Lung (tissue), 11 donors: ENCODE measurements at regions not wholly inside any gene's neighbourhood (a gene's known extent, or its start where the extent isn't known, plus 50 kb on each side); places are given as distances from the start of the nearest gene placed in this dataset.
A peak's percentile ranks its signal among the peaks of the same experiment; 100 is the strongest.

Source experiments
- ATAC-seq: fragments of 200-7000 bp; cut with Tn5 transposase; one replicate; pipeline ENCODE4 v1.9.1; 2020; ENCODE audit warnings: moderate number of reproducible peaks; ENCODE audit not compliant: insufficient read depth, low FRiP score
- DNase-seq, 3 donors: peaks; one replicate each; pipeline ENCODE4 v3.0.0-alpha.2; 2013 to 2017
- H3K27ac ChIP-seq, 2 donors: one replicate each; pipeline ENCODE4 v1.5.1; 2013; ENCODE audit warnings: mild to moderate bottlenecking in 2 of 2, moderate library complexity in 2 of 2, control low read depth in 1 of 2, inconsistent platforms in 1 of 2, low read depth in 1 of 2, low read length in 1 of 2
- H3K27me3 ChIP-seq, 3 donors: one replicate each; pipeline ENCODE4 v1.5.1; 2013; ENCODE audit warnings: low read length in 2 of 3; ENCODE audit not compliant: control insufficient read depth in 3 of 3, insufficient read depth in 3 of 3
- H3K36me3 ChIP-seq, 4 donors: one replicate each; pipeline ENCODE4 v1.5.1; 2013; ENCODE audit warnings: low read length in 4 of 4, mild to moderate bottlenecking in 1 of 4, moderate library complexity in 1 of 4; ENCODE audit not compliant: control insufficient read depth in 4 of 4, insufficient read depth in 4 of 4
- H3K4me1 ChIP-seq, 5 donors: one replicate each; pipeline ENCODE4 v1.5.1; 2013; ENCODE audit warnings: low read length in 5 of 5, mild to moderate bottlenecking in 2 of 5, moderate library complexity in 1 of 5; ENCODE audit not compliant: control insufficient read depth in 5 of 5, insufficient read depth in 5 of 5
- H3K4me3 ChIP-seq: one replicate; pipeline ENCODE4 v1.5.1; 2013; ENCODE audit warnings: mild to moderate bottlenecking, control low read depth, moderate library complexity
- H3K9ac ChIP-seq, 2 donors: one replicate each; pipeline ENCODE4 v1.5.1; 2013; ENCODE audit warnings: low read length in 2 of 2, control low read depth in 1 of 2; ENCODE audit not compliant: insufficient read depth in 1 of 2
- H3K9me3 ChIP-seq, 4 donors: one replicate each; pipeline ENCODE4 v1.5.1; 2013; ENCODE audit warnings: low read length in 3 of 4, mild to moderate bottlenecking in 1 of 4, moderate library complexity in 1 of 4; ENCODE audit not compliant: control insufficient read depth in 4 of 4, insufficient read depth in 3 of 4
- WGBS, 2 donors: extraction: QIAGEN DNeasy Blood & Tissue Kit; methylation state at CpG; one replicate each; pipeline ENCODE4 v1.1.7; 2013; 5-methylcytosine and 5-hydroxymethylcytosine counted together
- TF ChIP-seq, protein P1 (sequence below): IDR thresholded peaks from 2 replicates; pipeline ENCODE4 v1.5.1; 2012; ENCODE audit warnings: mild to moderate bottlenecking; ENCODE audit errors: control extremely low read depth, extremely low read depth
- donor health status: control.
- donor health status: control.
- donor health status: Bipolar disorder and iron deficiency.
- donor health status: healthy.
- donor health status: DM: yes; HTN: yes; CAD: no.

GRCh38 chr4:123555233-123555806 lies 158.7 kb downstream of the SPRY1 start:
- DNase-seq, result peak; percentile 91 to 95 (median 93)
- TF ChIP-seq, protein P1, sequence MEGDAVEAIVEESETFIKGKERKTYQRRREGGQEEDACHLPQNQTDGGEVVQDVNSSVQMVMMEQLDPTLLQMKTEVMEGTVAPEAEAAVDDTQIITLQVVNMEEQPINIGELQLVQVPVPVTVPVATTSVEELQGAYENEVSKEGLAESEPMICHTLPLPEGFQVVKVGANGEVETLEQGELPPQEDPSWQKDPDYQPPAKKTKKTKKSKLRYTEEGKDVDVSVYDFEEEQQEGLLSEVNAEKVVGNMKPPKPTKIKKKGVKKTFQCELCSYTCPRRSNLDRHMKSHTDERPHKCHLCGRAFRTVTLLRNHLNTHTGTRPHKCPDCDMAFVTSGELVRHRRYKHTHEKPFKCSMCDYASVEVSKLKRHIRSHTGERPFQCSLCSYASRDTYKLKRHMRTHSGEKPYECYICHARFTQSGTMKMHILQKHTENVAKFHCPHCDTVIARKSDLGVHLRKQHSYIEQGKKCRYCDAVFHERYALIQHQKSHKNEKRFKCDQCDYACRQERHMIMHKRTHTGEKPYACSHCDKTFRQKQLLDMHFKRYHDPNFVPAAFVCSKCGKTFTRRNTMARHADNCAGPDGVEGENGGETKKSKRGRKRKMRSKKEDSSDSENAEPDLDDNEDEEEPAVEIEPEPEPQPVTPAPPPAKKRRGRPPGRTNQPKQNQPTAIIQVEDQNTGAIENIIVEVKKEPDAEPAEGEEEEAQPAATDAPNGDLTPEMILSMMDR, result no peak
- WGBS, 2 donors, result 18 to 23% methylated on average over 9 of the region's 9 CpGs
- H3K27ac ChIP-seq, result peak overlapping the region in 1 of 2 donors; percentile 87
- no peaks in the 10 kb centered on the region for H3K9me3 ChIP-seq
- H3K4me3 ChIP-seq, result no peak overlapping the region
- peak; percentile 83 for ATAC-seq
- H3K4me1 ChIP-seq, result peaks cover 2 to 38% (median 19%) of the 10 kb centered on the region in 5 donors
- no peaks in the 10 kb centered on the region for H3K36me3 ChIP-seq
- H3K27me3 ChIP-seq, result no peaks in the 10 kb centered on the region
- H3K9ac ChIP-seq, result peak overlapping the region in 1 of 2 donors; percentile 34

DNA sequence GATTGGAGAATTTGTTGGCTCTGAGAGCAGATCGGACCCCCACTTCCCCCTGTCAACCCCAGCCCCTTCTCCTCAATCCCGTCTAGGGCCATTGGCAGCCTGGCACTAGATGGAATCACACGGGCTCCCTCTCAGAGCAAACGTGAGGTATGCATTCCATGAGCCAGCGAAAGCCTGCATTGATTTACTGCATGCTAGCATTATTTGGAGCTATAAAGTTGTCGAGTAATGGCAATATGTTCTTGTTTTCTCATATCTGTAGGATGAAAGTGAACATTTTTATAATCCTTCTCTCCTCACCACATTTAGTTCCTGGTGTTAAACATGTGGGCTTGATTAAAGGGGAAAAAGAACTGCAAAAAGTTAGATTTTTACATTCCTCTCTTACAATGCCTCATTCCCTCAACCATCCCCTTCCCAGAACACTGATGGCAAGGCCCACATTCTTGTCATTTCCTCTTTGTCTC lies 159.2 kb downstream of the SPRY1 start:
- Histone ChIP-seq H3K27me3 (no peaks in the 10 kb centered on the region), H3K4me3 (no peak overlapping the region), H3K4me1 (peaks cover 2 to 39% (median 19%) of the 10 kb centered on the region in 5 donors), H3K9ac (peak overlapping the region in 1 of 2 donors; percentile 8), H3K9me3 (no peaks in the 10 kb centered on the region), H3K36me3 (no peaks in the 10 kb centered on the region), H3K27ac (peak overlapping the region; percentile 22 to 87)
- ATAC-seq (peak; percentile 14), DNase-seq (no peak)
- TF ChIP-seq, protein P1, result no peak
- 47% methylated on average over 6 of the region's 6 CpGs for WGBS, 2 donors

- ATAC-seq (no peak), DNase-seq (no peak)
- H3K9me3 ChIP-seq, result no peaks in the 10 kb centered on the region
- H3K4me1 ChIP-seq, result peaks cover 2 to 39% (median 19%) of the 10 kb centered on the region in 5 donors
- TF ChIP-seq, protein P1, result no peak
- H3K36me3 ChIP-seq, result no peaks in the 10 kb centered on the region
- H3K27me3 ChIP-seq, result no peaks in the 10 kb centered on the region
- 54 to 74% methylated on average over 4 of the region's 4 CpGs for WGBS, 2 donors
- no peak overlapping the region for H3K27ac ChIP-seq
- H3K4me3 ChIP-seq, result no peak overlapping the region
- no peak overlapping the region for H3K9ac ChIP-seq
Measured at GRCh38 chr4:123556526-123556925, 159.9 kb downstream of the SPRY1 start.
